HEK293T (cell line): ENCODE measurements at regions not wholly inside any gene's neighbourhood (a gene's known extent, or its start where the extent isn't known, plus 50 kb on each side); places are given as distances from the start of the nearest gene placed in this dataset.

ENCODE experiments used
- ARNT ChIP-seq: fragments of 450-650 bp; IDR thresholded peaks from 2 replicates; pipeline ENCODE4 v1.6.1; 2017; ENCODE audit warnings: mild to moderate bottlenecking
- BHLHE40 ChIP-seq: fragments of 450-650 bp; IDR thresholded peaks from 2 replicates; pipeline ENCODE4 v1.6.1; 2016; ENCODE audit warnings: mild to moderate bottlenecking, moderate library complexity, borderline replicate concordance
- FOXA1 ChIP-seq: fragments of 450-650 bp; IDR thresholded peaks from 2 replicates; pipeline ENCODE4 v1.6.1; 2016; ENCODE audit warnings: mild to moderate bottlenecking
- FOXM1 ChIP-seq: fragments of 450-650 bp; IDR thresholded peaks from 2 replicates; pipeline ENCODE4 v1.6.1; 2017; ENCODE audit warnings: mild to moderate bottlenecking, borderline replicate concordance
- HDGF ChIP-seq: fragments of 450-650 bp; IDR thresholded peaks from 2 replicates; pipeline ENCODE4 v1.6.1; 2017; ENCODE audit warnings: antibody characterized with exemption, borderline replicate concordance
- L3MBTL2 ChIP-seq: fragments of 450-650 bp; conservative IDR thresholded peaks from 2 replicates; pipeline ENCODE4 v1.6.1; 2016; ENCODE audit warnings: mild to moderate bottlenecking
- NFRKB ChIP-seq: fragments of 450-650 bp; IDR thresholded peaks from 2 replicates; pipeline ENCODE4 v1.6.1; 2016; ENCODE audit warnings: mild to moderate bottlenecking, moderate library complexity
- SP1 ChIP-seq: fragments of 450-650 bp; IDR thresholded peaks from 2 replicates; pipeline ENCODE4 v1.6.1; 2017

DNA sequence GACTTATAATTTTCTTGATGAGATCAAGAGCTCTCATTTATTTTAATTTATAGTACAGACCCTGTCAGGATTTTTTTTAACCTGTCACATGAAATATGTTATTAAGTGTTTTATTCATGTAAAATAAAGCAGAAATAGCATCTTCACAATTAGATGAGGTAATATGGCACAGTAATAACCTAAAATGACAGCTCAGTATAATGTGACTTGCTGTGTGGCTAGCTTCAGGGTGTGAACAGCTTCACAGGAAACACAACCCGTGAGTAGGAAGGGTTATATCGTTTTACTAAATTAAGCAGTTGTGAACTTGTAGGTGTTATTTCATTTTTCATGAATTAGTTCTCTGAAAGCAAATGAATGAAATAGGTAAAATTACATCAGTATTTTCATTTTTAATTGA is 366.9 kb upstream of the CHORDC1 start:
- TF ChIP-seq HDGF (no peak), ARNT (no peak), L3MBTL2 (no peak), SP1 (no peak), FOXM1 (no peak), BHLHE40 (no peak), NFRKB (no peak), FOXA1 (no peak)
